B cell (primary cell): ENCODE measurements at regions not wholly inside any gene's neighbourhood (a gene's known extent, or its start where the extent isn't known, plus 50 kb on each side); places are given as distances from the start of the nearest gene placed in this dataset.

Experiments
- CTCF ChIP-seq: fragments of 200-600 bp; IDR thresholded peaks from one replicate; pipeline ENCODE4 v1.8.0; 2022; ENCODE audit warnings: antibody characterized with exemption, mild to moderate bottlenecking
- EZH2 ChIP-seq: IDR thresholded peaks from 2 replicates; pipeline ENCODE4 v1.6.1; 2012; ENCODE audit warnings: borderline replicate concordance, low read depth, mild to moderate bottlenecking, moderate library complexity, low read length; ENCODE audit not compliant: insufficient read depth, poor library complexity, severe bottlenecking

GRCh38 chr3:162702768-162703385 is 1206.3 kb downstream of the OTOL1 start:
- TF ChIP-seq CTCF: no peak
- TF ChIP-seq EZH2: no peak
